K562 (cell line): ENCODE measurements at regions not wholly inside any gene's neighbourhood (a gene's known extent, or its start where the extent isn't known, plus 50 kb on each side); places are given as distances from the start of the nearest gene placed in this dataset.

ENCODE experiments used
- ATAC-seq: fragments of 200-7000 bp; cut with Tn5 transposase; 3 replicates; pipeline ENCODE4 v1.9.1; 2020; ENCODE audit warnings: moderate library complexity
- BruUV-seq: library from RNA; stranded (reverse); fragments of 400-500 nt; replicated peaks from 2 replicates; lab custom pipeline; 2021; lab: Mats Ljungman, UMichigan
- CTCF ChIA-PET: fragments of 300-600 bp; formaldehyde crosslinking; extraction: SDS; loops from one replicate; lab custom pipeline; 2021; ENCODE audit warnings: low intra/inter-chr PET ratio; lab: Yijun Ruan, JAX
- POLR2A ChIA-PET: fragments of 300-600, 350-650 bp; sonication (Branson Sonifier 250); formaldehyde crosslinking; extraction: SDS; loops from one replicate; lab custom pipeline; 2021; ENCODE audit warnings: antibody characterized with exemption, inconsistent platforms; lab: Yijun Ruan, JAX
- DNase-seq, 4 experiments: peaks; one replicate each; pipeline versions ENCODE4 v3.0.0 to v3.0.0-alpha.2; 2011 to 2018; ENCODE audit warnings: low spot score in 3 of 4, mixed read lengths in 3 of 4; ENCODE audit errors: extremely low read depth in 1 of 4
- FAIRE-seq: peaks from 2 replicates; lab custom pipeline; 2011; peaks lifted over from hg19 to GRCh38; lab: Jason Lieb, UNC
- H2AFZ ChIP-seq: 2 replicates; pipeline ENCODE4 v1.6.0; 2011; ENCODE audit warnings: low read depth, low read length, control low read depth, inconsistent platforms
- H3K27ac ChIP-seq: fragments of 200-600 bp; 3 replicates; pipeline ENCODE4 v1.8.0; 2011; ENCODE audit warnings: low read depth, mild to moderate bottlenecking, control low read depth, inconsistent platforms, low read length, moderate library complexity, mixed read lengths; ENCODE audit errors: extremely low read depth
- H3K27me3 ChIP-seq, 2 experiments: fragments of 300-600 bp in 1 of 2; 2 replicates in 1 of 2; 3 replicates in 1 of 2; pipeline versions ENCODE4 v1.6.0 to v1.8.0; 2011; ENCODE audit warnings: inconsistent platforms in 2 of 2, low read length in 2 of 2, mild to moderate bottlenecking in 1 of 2, mixed read lengths in 1 of 2, moderate library complexity in 1 of 2; ENCODE audit not compliant: control insufficient read depth in 2 of 2, insufficient read depth in 2 of 2
- H3K36me3 ChIP-seq: fragments of 300-600 bp; 3 replicates; pipeline ENCODE4 v1.8.0; 2011; ENCODE audit warnings: mild to moderate bottlenecking, low read length, inconsistent platforms; ENCODE audit not compliant: control insufficient read depth, insufficient read depth
- H3K4me1 ChIP-seq, 2 experiments: fragments of 200-600 bp in 1 of 2; replicated peaks in 1 of 2; 2 replicates in 1 of 2; 3 replicates in 1 of 2; pipeline versions ENCODE4 v1.5.1 to v1.8.0; 2011; ENCODE audit warnings: inconsistent platforms in 2 of 2, low read length in 2 of 2, mild to moderate bottlenecking in 1 of 2, mixed read lengths in 1 of 2, moderate library complexity in 1 of 2; ENCODE audit not compliant: control insufficient read depth in 2 of 2, insufficient read depth in 2 of 2
- H3K4me2 ChIP-seq: 2 replicates; pipeline ENCODE4 v1.6.1; 2011; ENCODE audit warnings: low read length, control low read depth, inconsistent platforms, mixed read lengths; ENCODE audit not compliant: insufficient read depth
- H3K4me3 ChIP-seq: fragments of 200-600 bp; sonication (generic), shearing (Covaris generic); 2 replicates; pipeline ENCODE4 v1.5.1; 2016; ENCODE audit warnings: control low read depth, inconsistent platforms
- H3K79me2 ChIP-seq: fragments of 200-600 bp; 3 replicates; pipeline ENCODE4 v1.8.0; 2011; ENCODE audit warnings: low read length, inconsistent platforms; ENCODE audit not compliant: control insufficient read depth, insufficient read depth
- H3K9ac ChIP-seq, 2 experiments: 2 replicates each; pipeline versions ENCODE4 v1.6.0 to v1.6.1; 2011; ENCODE audit warnings: low read depth in 2 of 2, low read length in 2 of 2, control low read depth in 1 of 2, inconsistent platforms in 1 of 2, mild to moderate bottlenecking in 1 of 2, mixed read lengths in 1 of 2; ENCODE audit not compliant: insufficient read depth in 1 of 2
- H3K9me1 ChIP-seq: one replicate; pipeline ENCODE4 v1.6.0; 2011; ENCODE audit warnings: inconsistent platforms, mild to moderate bottlenecking, low read length, moderate library complexity; ENCODE audit not compliant: control insufficient read depth, insufficient read depth
- H3K9me3 ChIP-seq: replicated peaks from 2 replicates; pipeline ENCODE4 v1.5.1; 2011; ENCODE audit warnings: low read depth, low read length, inconsistent platforms; ENCODE audit not compliant: control insufficient read depth, insufficient read depth
- H4K20me1 ChIP-seq: replicated peaks from 2 replicates; pipeline ENCODE4 v1.6.1; 2011; ENCODE audit warnings: low read length, inconsistent platforms, mixed read lengths; ENCODE audit not compliant: control insufficient read depth, insufficient read depth
- BRCA1 ChIP-seq, 2 experiments: fragments of 450-650 bp in 1 of 2; sonication (generic) in 1 of 2; formaldehyde crosslinking in 1 of 2; IDR thresholded peaks; 2 replicates each; pipeline versions ENCODE4 v1.5.0 to v1.6.1; 2017 to 2020; ENCODE audit warnings: mild to moderate bottlenecking in 1 of 2, missing genetic modification reagents in 1 of 2
- CCNT2 ChIP-seq: IDR thresholded peaks from 2 replicates; pipeline ENCODE4 v1.6.1; 2011; ENCODE audit warnings: borderline replicate concordance, low read depth, mild to moderate bottlenecking, moderate library complexity, mixed read lengths, low read length; ENCODE audit not compliant: insufficient read length; ENCODE audit errors: extremely low read depth
- CREBBP ChIP-seq: IDR thresholded peaks from one replicate; pipeline ENCODE4 v1.6.1; 2012; ENCODE audit warnings: low read depth, mild to moderate bottlenecking, control low read depth, inconsistent platforms, low read length
- ETV6 ChIP-seq, 3 experiments: fragments of 150-350 bp in 1 of 3; sonication (generic) in 1 of 3; formaldehyde crosslinking in 1 of 3; IDR thresholded peaks; 2 replicates each; pipeline versions ENCODE4 v1.6.1 to v1.8.0; 2014 to 2022; ENCODE audit warnings: borderline replicate concordance in 2 of 3, low read depth in 2 of 3, antibody characterized with exemption in 1 of 3, low read length in 1 of 3, mild to moderate bottlenecking in 1 of 3, missing genetic modification reagents in 1 of 3
- GATAD2B ChIP-seq: fragments of 450-650 bp; IDR thresholded peaks from 2 replicates; pipeline ENCODE4 v1.6.1; 2017; ENCODE audit warnings: mild to moderate bottlenecking, borderline replicate concordance
- PRMT5 ChIP-seq: sonication (generic); formaldehyde crosslinking; IDR thresholded peaks from 2 replicates; pipeline ENCODE4 v1.5.0; 2020; ENCODE audit warnings: missing genetic modification reagents
- PTRF ChIP-seq: fragments of 450-650 bp; IDR thresholded peaks from 2 replicates; pipeline ENCODE4 v1.6.1; 2016; ENCODE audit warnings: mild to moderate bottlenecking, missing genetic modification characterization, missing compliant biosample characterization
- RB1 ChIP-seq: fragments of 450-650 bp; IDR thresholded peaks from 2 replicates; pipeline ENCODE4 v1.6.1; 2017; ENCODE audit warnings: low read depth, mild to moderate bottlenecking
- RBFOX2 ChIP-seq: fragments of 200-400 bp; formaldehyde crosslinking; IDR thresholded peaks from 2 replicates; pipeline ENCODE4 v1.6.1; 2017; ENCODE audit warnings: low read depth, mild to moderate bottlenecking, low read length, moderate library complexity
- RNF2 ChIP-seq: sonication (generic); IDR thresholded peaks from 2 replicates; pipeline ENCODE4 v1.6.1; 2016
- SAFB ChIP-seq: fragments of 200-400 bp; formaldehyde crosslinking; IDR thresholded peaks from 2 replicates; pipeline ENCODE4 v1.6.1; 2017; ENCODE audit warnings: low read depth, low read length, borderline replicate concordance
- TCF7L2 ChIP-seq: fragments of 150-350 bp; IDR thresholded peaks from 2 replicates; pipeline ENCODE4 v1.6.1; 2016; ENCODE audit warnings: low read depth, mild to moderate bottlenecking, low read length, moderate library complexity
- TEAD4 ChIP-seq, 2 experiments: sonication (generic) in 1 of 2; formaldehyde crosslinking in 1 of 2; IDR thresholded peaks; 2 replicates each; pipeline versions ENCODE4 v1.6.1 to v1.8.0; 2012 to 2022; ENCODE audit warnings: borderline replicate concordance in 1 of 2, inconsistent platforms in 1 of 2, low read length in 1 of 2, mild to moderate bottlenecking in 1 of 2, missing genetic modification reagents in 1 of 2
- ZBTB7A ChIP-seq: IDR thresholded peaks from 2 replicates; pipeline ENCODE4 v1.6.1; 2011; ENCODE audit warnings: low read depth, mild to moderate bottlenecking, low read length, moderate library complexity, borderline replicate concordance; ENCODE audit not compliant: control insufficient read depth
- ZFP1 ChIP-seq: fragments of 450-650 bp; formaldehyde crosslinking; IDR thresholded peaks from 2 replicates; pipeline ENCODE4 v1.4.0; 2020; ENCODE audit warnings: mild to moderate bottlenecking, mixed read lengths
- ZFX ChIP-seq: sonication (generic); formaldehyde crosslinking; IDR thresholded peaks from 2 replicates; pipeline ENCODE4 v1.8.0; 2022; ENCODE audit warnings: mild to moderate bottlenecking, missing genetic modification reagents, moderate library complexity
- ZKSCAN1 ChIP-seq: fragments of 150-350 bp; IDR thresholded peaks from 2 replicates; pipeline ENCODE4 v1.6.1; 2016; ENCODE audit warnings: low read depth, low read length
- ZNF354B ChIP-seq: fragments of 250-450 bp; sonication (Bioruptor Pico); IDR thresholded peaks from 2 replicates; pipeline ENCODE4 v1.4.0; 2020
- whole genome bisulfite sequencing: fragments of 100-300 bp; shearing (Covaris generic); methylation state at CpG from one replicate; pipeline ENCODE4 v1.1.6; 2016; ENCODE audit warnings: low coverage, mixed read lengths; ENCODE audit not compliant: insufficient coverage; ENCODE audit errors: missing lambda C conversion rate; 5-methylcytosine and 5-hydroxymethylcytosine counted together
- in situ Hi-C: fragments of 300-500 bp; cut with MboI; formaldehyde crosslinking; loops from 4 replicates; pipeline ENCODE4 v1.15.0; 2018; ENCODE audit warnings: inconsistent platforms, mixed read lengths
- intact Hi-C: fragments of 100-400 bp; cut with micrococcal nuclease; formaldehyde crosslinking; loops from 2 replicates; pipeline ENCODE4 v1.14.2; 2022
- TF ChIP-seq, protein P1 (sequence below), 2 experiments: fragments of 450-650 bp in 1 of 2; sonication (generic) in 1 of 2; formaldehyde crosslinking; conservative IDR thresholded peaks; 2 replicates each; pipeline versions ENCODE4 v1.4.0 to v1.8.1; 2020 to 2022; ENCODE audit warnings: mild to moderate bottlenecking in 1 of 2, missing genetic modification reagents in 1 of 2

DNA sequence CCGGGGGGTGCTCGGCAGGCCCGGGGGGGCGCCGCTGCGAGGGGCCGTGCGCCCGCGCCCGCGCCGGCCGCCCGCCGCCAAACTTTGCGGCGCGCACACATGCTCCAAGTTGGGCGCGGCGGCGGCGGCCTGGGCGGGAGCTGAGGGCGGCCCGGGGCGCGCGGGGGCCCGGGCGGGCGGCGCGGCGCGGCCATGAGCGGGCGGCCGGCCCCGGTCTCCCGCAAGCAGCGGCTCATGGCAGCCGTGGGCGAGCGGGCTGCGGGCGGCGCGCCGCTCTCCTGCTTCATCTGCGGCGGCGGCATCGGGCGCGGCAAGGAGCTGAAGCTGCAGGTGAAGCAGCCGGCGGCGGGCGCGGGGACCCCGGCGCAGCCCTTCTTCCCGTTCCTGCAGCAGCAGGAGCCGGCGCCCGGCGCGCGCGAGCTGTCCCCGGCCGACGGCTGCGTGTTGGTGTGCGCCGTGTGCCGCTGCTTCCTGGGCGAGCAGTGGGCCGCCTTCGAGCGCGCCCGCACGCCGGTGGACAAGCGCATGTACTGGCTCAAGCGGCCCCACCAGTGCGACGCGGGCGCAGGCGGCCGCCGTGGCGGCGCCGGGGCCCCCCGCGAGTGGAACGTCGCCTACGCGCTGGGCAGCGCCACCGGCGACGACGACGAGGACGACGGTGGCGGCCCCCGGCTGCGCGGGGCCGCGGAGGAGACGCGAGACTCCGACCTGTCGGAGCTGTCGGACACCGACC, 57.2 kb upstream of the CIBAR2 start (continued):
- TF ChIP-seq RNF2 (no peak), CREBBP (no peak), PTRF (tag) (no peak), SAFB (peak; percentile 49; the same call in 1 of the 2 replicates), ZFP1 (CRISPR knock-in tag) (no peak), TCF7L2 (no peak)

DNA sequence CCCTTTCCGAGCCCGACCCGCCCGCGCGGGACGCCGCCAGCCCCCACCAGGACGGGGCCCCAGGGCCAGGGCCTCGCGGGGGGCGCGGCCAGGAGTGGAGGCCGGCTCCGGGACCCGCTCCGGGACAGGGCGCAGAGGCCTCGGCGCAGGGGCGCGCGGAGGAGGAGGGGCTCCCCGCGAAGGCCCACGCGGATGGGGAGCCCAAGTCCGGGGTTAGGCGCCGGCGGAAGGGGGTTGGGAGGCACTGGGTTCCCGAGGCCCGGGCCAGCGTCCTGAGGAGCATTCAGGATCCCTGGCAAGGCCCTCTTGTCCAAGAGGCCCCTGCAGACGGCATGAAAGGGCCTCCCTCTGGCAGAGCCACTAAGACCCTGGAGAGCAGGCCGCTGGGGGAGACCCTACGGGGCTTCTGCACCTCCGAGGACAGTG, 57.8 kb upstream of the CIBAR2 start:
- peak overlapping the region; percentile 34 to 91; a peak in 3 of 4 replicates for H3K9ac ChIP-seq
- no TSS peak for BruUV-seq
- intact Hi-C loops: no loop called here
- peaks cover 10 to 24% of the 10 kb centered on the region in 2 experiments; a peak in 4 of 5 replicates for H3K27me3 ChIP-seq
- H4K20me1 ChIP-seq: peaks cover 39% of the 10 kb centered on the region
- DNase-seq: peak in 2 of 4 experiments; percentile 70
- H3K79me2 ChIP-seq: peaks cover 54% of the 10 kb centered on the region
- H3K4me2 ChIP-seq: peak overlapping the region; percentile 59; the same call in 1 of the 2 replicates
- WGBS: 23% methylated on average over 22 of the region's 38 CpGs
- H3K36me3 ChIP-seq: peaks cover 13% of the 10 kb centered on the region; the same call in 1 of the 3 replicates
- peak overlapping the region; percentile 58; the same call in 2 of the 3 replicates for H3K27ac ChIP-seq
- CTCF ChIA-PET: no interaction called here
- ATAC-seq: no peak
- POLR2A ChIA-PET: interaction anchor here (3.2 kb wide), 1 partner anchor 15 kb away, joined by 10 read pairs; no protein-coding TSS in a partner anchor
- no peaks in the 10 kb centered on the region for H3K9me3 ChIP-seq
- peak overlapping the region; percentile 41; the same call in 1 of the 2 replicates for H3K4me3 ChIP-seq
- no peak for FAIRE-seq
- peak overlapping the region; percentile 55; the same call in 1 of the 2 replicates for H2AFZ ChIP-seq
- in situ Hi-C loops: no loop called here
- H3K9me1 ChIP-seq: no peaks in the 10 kb centered on the region
- peaks cover 36 to 67% of the 10 kb centered on the region in 2 experiments for H3K4me1 ChIP-seq
- TF ChIP-seq ETV6 (IDR thresholded peaks at IDR 0.05; ENCODE audit: borderline replicate concordance in 1 of 2, low read depth in 2 of 2, low read length in 1 of 2): no peak
- TF ChIP-seq ETV6 (CRISPR knock-in tag; IDR thresholded peaks at IDR 0.05; ENCODE audit: borderline replicate concordance): no peak
- TF ChIP-seq GATAD2B: 0 out of 2 replicates have a peak, but pooled peaks have one; percentile 7
- TF ChIP-seq CCNT2: peak; percentile 25
- peak; percentile 28 for TF ChIP-seq ZFX (CRISPR knock-in tag)
- peak; percentile 73; the same call in 1 of the 2 replicates for TF ChIP-seq ZBTB7A
- peak; percentile 51 for TF ChIP-seq RBFOX2
- 0 out of 2 replicates have a peak, but pooled peaks have one; percentile 7 for TF ChIP-seq RB1
- TF ChIP-seq ZNF354B (CRISPR knock-in tag): no peak
- no peak for TF ChIP-seq BRCA1 (IDR thresholded peaks at IDR 0.05)
- TF ChIP-seq BRCA1 (CRISPR knock-in tag; IDR thresholded peaks at IDR 0.05): no peak
- TF ChIP-seq TEAD4 (IDR thresholded peaks at IDR 0.05; ENCODE audit: low read length): no peak
- no peak for TF ChIP-seq TEAD4 (CRISPR knock-in tag; IDR thresholded peaks at IDR 0.05; ENCODE audit: borderline replicate concordance)
- TF ChIP-seq, protein P1, sequence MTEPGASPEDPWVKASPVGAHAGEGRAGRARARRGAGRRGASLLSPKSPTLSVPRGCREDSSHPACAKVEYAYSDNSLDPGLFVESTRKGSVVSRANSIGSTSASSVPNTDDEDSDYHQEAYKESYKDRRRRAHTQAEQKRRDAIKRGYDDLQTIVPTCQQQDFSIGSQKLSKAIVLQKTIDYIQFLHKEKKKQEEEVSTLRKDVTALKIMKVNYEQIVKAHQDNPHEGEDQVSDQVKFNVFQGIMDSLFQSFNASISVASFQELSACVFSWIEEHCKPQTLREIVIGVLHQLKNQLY (CRISPR knock-in tag; conservative IDR thresholded peaks at IDR 0.05): no peak
- no peak for TF ChIP-seq ZKSCAN1
- TF ChIP-seq PRMT5 (CRISPR knock-in tag): no peak
